ENCODE measurements at regions not wholly inside any gene's neighbourhood (a gene's known extent, or its start where the extent isn't known, plus 50 kb on each side); places are given as distances from the start of the nearest gene placed in this dataset.
"Not testable (repeated sequence)": the region's sequence is repeated elsewhere in the genome, so short reads cannot be mapped to it uniquely, and the experiment has no call there.

- no peak for DNase-seq
Measured at GRCh38 chr6:121771937-121772720, 336.7 kb downstream of the GJA1 start.

- DNase-seq: no peak
Measured at GRCh38 chr6:121776054-121776453, 340.6 kb downstream of the GJA1 start.

GRCh38 chr6:121780325-121781321 lies 345.2 kb downstream of the GJA1 start:
- no peak for DNase-seq

- DNase-seq: no peak
Measured at GRCh38 chr6:121791396-121792315, 356.2 kb downstream of the GJA1 start.

- no peak for DNase-seq
Measured at GRCh38 chr6:121794630-121795029, 359.2 kb downstream of the GJA1 start.

- DNase-seq: not testable (repeated sequence)
Measured at GRCh38 chr6:121797598-121797997, 362.2 kb downstream of the GJA1 start.

- DNase-seq: not testable (repeated sequence)
Measured at GRCh38 chr6:121798126-121798525, 362.7 kb downstream of the GJA1 start.

- DNase-seq: no peak
Measured at GRCh38 chr6:121799574-121799973, 364.1 kb downstream of the GJA1 start.

GRCh38 chr6:121800047-121800446 lies 364.6 kb downstream of the GJA1 start:
- no peak for DNase-seq

GRCh38 chr6:121806116-121806515 lies 370.7 kb downstream of the GJA1 start:
- DNase-seq: no peak

GRCh38 chr6:121809211-121809610 lies 373.8 kb downstream of the GJA1 start:
- DNase-seq: no peak

- no peak for DNase-seq
Measured at GRCh38 chr6:121810158-121811032, 374.9 kb downstream of the GJA1 start.

GRCh38 chr6:121811106-121811505 lies 375.7 kb downstream of the GJA1 start:
- DNase-seq: no peak

GRCh38 chr6:121816361-121816760 lies 380.9 kb downstream of the GJA1 start:
- DNase-seq: no peak

- DNase-seq: no peak
Measured at GRCh38 chr6:121816906-121817540, 381.6 kb downstream of the GJA1 start.

GRCh38 chr6:121823437-121823851 lies 388.0 kb downstream of the GJA1 start:
- no peak for DNase-seq

GRCh38 chr6:121826156-121826810 lies 390.8 kb downstream of the GJA1 start:
- no peak for DNase-seq

- no peak for DNase-seq
Measured at GRCh38 chr6:121828146-121828886, 392.9 kb downstream of the GJA1 start.

GRCh38 chr6:121830736-121831135 lies 395.3 kb downstream of the GJA1 start:
- no peak for DNase-seq

- DNase-seq: no peak
Measured at GRCh38 chr6:121835662-121836061, 400.2 kb downstream of the GJA1 start.
